Prostate gland (tissue), 2 donors: ENCODE measurements at regions not wholly inside any gene's neighbourhood (a gene's known extent, or its start where the extent isn't known, plus 50 kb on each side); places are given as distances from the start of the nearest gene placed in this dataset.
"Not testable (repeated sequence)": the region's sequence is repeated elsewhere in the genome, so short reads cannot be mapped to it uniquely, and the experiment has no call there.

Source experiments
- DNase-seq: peaks from one replicate; pipeline ENCODE4 v3.0.0-alpha.2; 2019; ENCODE audit warnings: low spot score
- H3K27ac ChIP-seq, 2 donors: fragments of 200-600 bp; sonication (generic); 2 replicates each; pipeline ENCODE4 v1.5.1; 2017 to 2019
- H3K27me3 ChIP-seq: fragments of 200-600 bp; sonication (generic); replicated peaks from 2 replicates; pipeline ENCODE4 v1.5.1; 2019; ENCODE audit not compliant: insufficient read depth
- H3K36me3 ChIP-seq, 2 donors: fragments of 200-600 bp; sonication (generic); 1 replicate in 1 of 2; 2 replicates in 1 of 2; pipeline versions ENCODE4 v1.5.1 to v1.8.1; 2017 to 2019
- H3K4me1 ChIP-seq: fragments of 200-600 bp; sonication (generic); replicated peaks from 2 replicates; pipeline ENCODE4 v1.5.1; 2019
- H3K4me3 ChIP-seq, 2 donors: fragments of 200-600 bp; sonication (generic); 2 replicates each; pipeline ENCODE4 v1.5.1; 2017 to 2019
- H3K9me3 ChIP-seq: fragments of 200-600 bp; sonication (generic); 2 replicates; pipeline ENCODE4 v1.5.1; 2017
- POLR2A ChIP-seq: fragments of 450-650 bp; IDR thresholded peaks from one replicate; pipeline ENCODE4 v1.6.1; 2016; ENCODE audit warnings: antibody characterized with exemption, mild to moderate bottlenecking
- POLR2AphosphoS5 ChIP-seq: sonication (generic); formaldehyde crosslinking; IDR thresholded peaks from one replicate; pipeline ENCODE4 v1.6.1; 2017; ENCODE audit warnings: antibody characterized with exemption
- WGBS: methylation state at CpG from one replicate; pipeline ENCODE4 v1.1.5; 2018; 5-methylcytosine and 5-hydroxymethylcytosine counted together
- intact Hi-C: fragments of 100-400 bp; cut with DNase I; formaldehyde crosslinking; loops from one replicate; pipeline ENCODE4 v1.14.2; 2022
- TF ChIP-seq, protein P1 (sequence below), 4 experiments: fragments of 200-600 bp in 2 of 4; fragments of 450-650 bp in 2 of 4; sonication (generic) in 2 of 4; IDR thresholded peaks; 1 replicate in 3 of 4; 2 replicates in 1 of 4; pipeline ENCODE4 v1.5.1; 2016 to 2019; ENCODE audit warnings: antibody characterized with exemption in 4 of 4, mild to moderate bottlenecking in 2 of 4, moderate library complexity in 2 of 4

DNA sequence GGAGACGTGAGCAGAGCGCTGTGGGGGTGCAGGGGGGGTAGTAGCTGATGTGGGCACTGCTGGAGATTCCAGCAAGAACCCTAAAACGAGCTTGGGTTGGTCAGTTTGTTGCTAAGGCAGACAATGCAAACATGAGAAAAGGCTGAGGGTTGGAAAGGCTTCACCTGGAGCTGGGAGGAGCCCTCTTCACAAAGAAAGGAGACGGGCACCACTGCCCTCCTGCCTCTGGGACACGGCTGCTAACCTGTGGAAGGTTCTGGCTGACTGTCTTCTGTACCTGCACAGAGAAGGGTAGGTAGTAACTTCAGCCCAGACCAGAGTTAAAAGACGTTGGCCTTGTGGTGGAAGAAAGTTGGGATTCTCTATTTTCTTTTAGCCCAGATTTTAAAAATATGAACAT is 108.7 kb downstream of the SUCLA2 start:
- Histone ChIP-seq H3K27me3 (no peaks in the 10 kb centered on the region), H3K36me3 (no peaks in the 10 kb centered on the region), H3K4me1 (no peaks in the 10 kb centered on the region), H3K9me3 (no peaks in the 10 kb centered on the region), H3K4me3 (no peak overlapping the region), H3K27ac (no peak overlapping the region)
- DNase-seq, result no peak
- intact Hi-C loops, result no loop called here
- 69% methylated on average over 6 of the region's 6 CpGs for WGBS
- TF ChIP-seq POLR2AphosphoS5 (no peak), POLR2A (no peak)
- TF ChIP-seq, protein P1, sequence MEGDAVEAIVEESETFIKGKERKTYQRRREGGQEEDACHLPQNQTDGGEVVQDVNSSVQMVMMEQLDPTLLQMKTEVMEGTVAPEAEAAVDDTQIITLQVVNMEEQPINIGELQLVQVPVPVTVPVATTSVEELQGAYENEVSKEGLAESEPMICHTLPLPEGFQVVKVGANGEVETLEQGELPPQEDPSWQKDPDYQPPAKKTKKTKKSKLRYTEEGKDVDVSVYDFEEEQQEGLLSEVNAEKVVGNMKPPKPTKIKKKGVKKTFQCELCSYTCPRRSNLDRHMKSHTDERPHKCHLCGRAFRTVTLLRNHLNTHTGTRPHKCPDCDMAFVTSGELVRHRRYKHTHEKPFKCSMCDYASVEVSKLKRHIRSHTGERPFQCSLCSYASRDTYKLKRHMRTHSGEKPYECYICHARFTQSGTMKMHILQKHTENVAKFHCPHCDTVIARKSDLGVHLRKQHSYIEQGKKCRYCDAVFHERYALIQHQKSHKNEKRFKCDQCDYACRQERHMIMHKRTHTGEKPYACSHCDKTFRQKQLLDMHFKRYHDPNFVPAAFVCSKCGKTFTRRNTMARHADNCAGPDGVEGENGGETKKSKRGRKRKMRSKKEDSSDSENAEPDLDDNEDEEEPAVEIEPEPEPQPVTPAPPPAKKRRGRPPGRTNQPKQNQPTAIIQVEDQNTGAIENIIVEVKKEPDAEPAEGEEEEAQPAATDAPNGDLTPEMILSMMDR (IDR thresholded peaks at IDR 0.05), result no peak

DNA sequence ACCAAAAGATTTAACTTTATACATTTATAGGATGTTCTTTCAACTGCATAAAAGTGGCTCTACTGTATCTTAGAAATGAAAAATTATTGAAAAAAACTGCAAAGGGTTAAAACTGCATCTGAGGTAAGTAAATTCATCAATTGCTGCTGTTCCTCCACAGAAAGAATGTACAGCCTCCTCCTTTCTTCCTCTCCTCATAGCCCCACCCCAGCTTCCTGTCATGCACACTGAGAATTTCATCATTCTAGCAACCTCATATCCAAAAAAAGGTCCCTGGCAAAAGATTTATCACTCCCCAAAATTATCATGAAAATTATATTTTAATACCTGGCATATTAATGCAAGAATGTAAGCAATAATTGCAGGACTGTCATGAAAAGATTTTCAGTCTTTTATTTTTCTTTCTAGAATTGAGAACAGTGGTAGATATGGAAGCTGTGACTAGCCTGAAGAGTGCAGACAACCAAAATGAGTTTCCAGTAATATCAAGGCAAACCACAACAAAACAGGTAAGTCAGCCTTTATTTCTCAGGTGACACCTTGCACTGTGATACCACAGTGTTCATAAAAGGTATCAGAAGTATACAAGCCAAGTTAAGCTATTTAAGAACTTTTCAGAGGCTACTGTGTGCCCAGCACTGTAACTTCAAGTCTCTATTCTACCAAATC is 110.8 kb downstream of the SUCLA2 start:
- no peak for DNase-seq
- H3K36me3 ChIP-seq, result no peaks in the 10 kb centered on the region
- no peaks in the 10 kb centered on the region for H3K27me3 ChIP-seq
- H3K9me3 ChIP-seq, result no peaks in the 10 kb centered on the region
- no peak overlapping the region for H3K27ac ChIP-seq
- intact Hi-C loops, result no loop called here
- no peaks in the 10 kb centered on the region for H3K4me1 ChIP-seq
- TF ChIP-seq POLR2AphosphoS5 (no peak), POLR2A (no peak)
- TF ChIP-seq, protein P1 (IDR thresholded peaks at IDR 0.05), result no peak
- no peak overlapping the region for H3K4me3 ChIP-seq

DNA sequence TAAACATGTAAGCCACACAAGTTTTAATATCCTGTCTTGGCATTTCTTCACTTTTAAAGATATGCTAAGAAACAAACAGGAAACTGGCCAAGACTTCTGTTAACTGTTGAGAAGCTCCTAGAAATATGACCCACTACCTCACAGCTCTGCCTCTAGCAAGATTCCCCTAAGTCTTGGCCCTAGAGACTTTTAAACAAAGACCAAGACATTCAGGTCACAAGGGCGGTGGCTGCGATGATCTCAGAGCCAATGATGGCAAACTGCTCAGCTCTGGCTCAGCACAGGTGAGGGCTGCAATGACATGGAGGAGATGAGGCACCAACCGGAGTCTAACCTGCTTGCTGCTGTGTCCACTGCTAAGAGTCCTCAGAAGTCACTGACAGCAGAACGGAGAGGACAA is 114.8 kb downstream of the SUCLA2 start:
- WGBS, result 81% methylated on average over 4 of the region's 4 CpGs

DNA sequence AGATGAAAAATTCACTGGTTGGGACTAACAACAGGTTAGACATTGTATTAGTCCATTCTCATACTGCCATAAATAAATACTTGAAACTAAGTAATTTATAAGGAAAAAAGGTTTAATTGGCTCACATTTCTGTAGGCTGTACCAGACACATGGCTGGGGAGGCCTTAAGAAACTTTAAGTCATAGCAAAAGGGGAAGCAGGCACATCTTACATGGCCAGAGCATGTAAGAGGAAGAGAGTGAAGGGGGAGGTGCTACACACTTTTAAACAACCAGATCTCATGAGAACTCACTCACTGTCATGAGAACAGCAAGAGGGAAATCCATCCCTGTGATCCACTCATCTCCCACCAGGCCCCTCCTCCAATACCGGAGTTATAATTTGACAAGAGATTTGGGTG is 125.9 kb downstream of the SUCLA2 start:
- no peak for DNase-seq
- TF ChIP-seq, protein P1 (IDR thresholded peaks at IDR 0.05), result no peak
- TF ChIP-seq POLR2A, result no peak
- TF ChIP-seq POLR2AphosphoS5, result no peak

More for the DNA sequence above, 114.8 kb downstream of the SUCLA2 start:
- Histone ChIP-seq H3K36me3 (no peaks in the 10 kb centered on the region), H3K27me3 (no peaks in the 10 kb centered on the region), H3K4me3 (no peak overlapping the region), H3K27ac (no peak overlapping the region), H3K9me3 (no peaks in the 10 kb centered on the region), H3K4me1 (no peaks in the 10 kb centered on the region)
- no peak for DNase-seq
- TF ChIP-seq, protein P1 (IDR thresholded peaks at IDR 0.05), result no peak
- TF ChIP-seq POLR2AphosphoS5 (no peak), POLR2A (no peak)
- intact Hi-C loops, result no loop called here

DNA sequence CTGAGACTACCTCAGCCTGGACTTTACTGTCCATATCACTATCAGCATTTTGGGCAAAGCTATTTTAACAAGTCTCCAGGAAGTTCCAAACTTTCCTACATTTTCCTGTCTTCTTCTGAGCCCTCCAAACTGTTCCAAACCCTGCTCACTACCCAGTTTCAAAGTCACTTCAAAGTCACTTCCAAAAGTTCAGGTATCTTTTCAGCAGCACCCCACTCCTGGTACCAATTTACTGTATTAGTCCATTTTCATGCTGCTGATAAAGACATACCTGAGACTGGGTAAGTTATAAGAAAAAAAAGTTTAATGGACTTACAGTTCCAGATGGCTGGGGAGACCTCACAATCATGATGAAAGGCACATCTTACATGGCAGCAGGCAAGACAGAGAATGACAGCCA is 127.1 kb downstream of the SUCLA2 start:
- H3K36me3 ChIP-seq, H3K4me1 ChIP-seq, H3K9me3 ChIP-seq, H3K4me3 ChIP-seq, H3K27me3 ChIP-seq, H3K27ac ChIP-seq, DNase-seq, intact Hi-C loops: not testable (repeated sequence)

More for the DNA sequence above, 125.9 kb downstream of the SUCLA2 start:
- Histone ChIP-seq H3K36me3 (no peaks in the 10 kb centered on the region), H3K4me1 (no peaks in the 10 kb centered on the region), H3K27me3 (no peaks in the 10 kb centered on the region), H3K9me3 (no peaks in the 10 kb centered on the region), H3K27ac (no peak overlapping the region), H3K4me3 (no peak overlapping the region)
- WGBS, result 93% methylated on average over 1 of the region's 1 CpG
- intact Hi-C loops, result no loop called here

DNA sequence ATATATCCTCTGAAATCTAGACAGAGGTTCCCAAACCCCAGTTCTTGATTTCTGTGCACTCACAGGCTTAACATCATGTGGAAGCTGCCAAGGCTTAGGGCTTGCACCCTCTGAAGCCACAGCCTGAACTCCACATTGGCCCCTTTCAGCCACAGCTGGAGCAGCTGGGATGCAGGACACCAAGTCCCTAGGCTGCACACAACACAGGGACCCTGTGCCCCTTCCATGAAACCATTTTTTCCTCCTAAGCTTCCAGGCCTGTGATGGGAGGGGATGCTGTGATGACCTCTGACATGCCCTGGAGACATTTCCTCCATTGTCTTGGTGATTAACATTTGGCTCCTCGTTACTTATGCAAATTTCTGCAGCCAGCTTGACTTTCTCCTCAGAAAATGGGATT is 127.8 kb downstream of the SUCLA2 start:
- H3K27ac ChIP-seq, H3K9me3 ChIP-seq, H3K36me3 ChIP-seq, DNase-seq, H3K4me3 ChIP-seq, H3K27me3 ChIP-seq, H3K4me1 ChIP-seq, intact Hi-C loops: not testable (repeated sequence)
- 70% methylated on average over 1 of the region's 1 CpG for WGBS
